HG02642 (cell line): ENCODE measurements at regions not wholly inside any gene's neighbourhood (a gene's known extent, or its start where the extent isn't known, plus 50 kb on each side); places are given as distances from the start of the nearest gene placed in this dataset.

Experiments used
- ATAC-seq: cut with Tn5 transposase; IDR thresholded peaks from one replicate; pipeline ENCODE4 v1.9.1; 2021; ENCODE audit warnings: mild to moderate bottlenecking; ENCODE audit not compliant: unreplicated experiment, poor library complexity

DNA sequence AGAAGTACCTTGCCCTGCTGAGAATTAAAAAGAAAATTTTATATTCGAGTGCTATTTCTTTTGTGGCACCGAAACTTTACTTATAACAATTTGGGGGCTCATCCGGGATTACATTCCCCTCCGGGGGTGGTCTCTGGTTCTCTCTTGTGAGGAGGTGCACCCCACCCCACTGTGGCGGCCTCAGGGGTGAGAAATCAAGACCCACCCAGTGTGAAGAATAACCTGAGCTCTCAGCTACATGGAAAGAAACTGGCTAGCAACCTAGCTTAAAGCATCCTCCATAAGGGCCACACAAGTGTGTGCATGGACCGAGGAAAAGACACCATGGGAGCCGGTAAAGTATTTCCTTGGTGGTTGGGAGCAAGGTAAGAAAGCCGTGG lies 50.9 kb upstream of the ANKRD10 start:
- ATAC-seq = no peak

DNA sequence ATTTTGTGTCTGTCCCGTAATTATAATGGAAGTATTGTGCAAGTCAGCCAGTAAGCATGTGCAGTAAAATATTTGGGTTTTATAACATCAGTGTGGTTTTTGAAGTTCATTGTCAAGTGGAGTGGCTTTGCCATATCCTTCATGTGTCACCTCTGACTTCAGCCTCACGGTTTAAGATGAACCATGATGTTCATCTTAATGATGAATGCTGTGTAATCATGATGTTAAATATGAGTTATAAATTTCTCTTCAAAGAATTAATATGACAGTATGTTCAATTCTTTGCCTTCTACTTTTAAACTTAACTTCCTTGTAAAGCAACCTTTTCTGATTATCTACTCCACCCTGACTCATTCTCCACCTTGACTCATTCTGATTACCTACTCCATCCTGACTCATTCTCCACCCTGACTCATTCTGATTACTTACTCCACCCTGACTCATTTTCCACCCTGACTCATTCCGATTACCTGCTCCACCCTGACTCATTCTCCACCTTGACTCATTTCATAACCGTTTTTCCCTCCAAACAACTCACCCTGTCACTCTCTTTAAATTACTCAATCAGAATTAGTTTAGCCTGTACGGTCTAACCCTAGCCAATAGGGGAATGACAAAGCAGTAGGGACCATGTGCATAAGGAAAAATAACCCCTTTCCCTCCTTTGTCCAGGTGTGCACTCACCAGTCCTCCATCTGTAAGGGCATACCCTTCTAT lies 50.3 kb upstream of the ANKRD10 start:
- ATAC-seq = peak; percentile 98
